CD14-positive monocyte (primary cell): ENCODE measurements at regions not wholly inside any gene's neighbourhood (a gene's known extent, or its start where the extent isn't known, plus 50 kb on each side); places are given as distances from the start of the nearest gene placed in this dataset.

Experiments used
- DNase-seq, 3 donors: peaks; one replicate each; pipeline ENCODE4 v3.0.0-alpha.2; 2011 to 2022
- H2AFZ ChIP-seq: 2 replicates; pipeline ENCODE4 v1.6.0; 2012; ENCODE audit warnings: mild to moderate bottlenecking, low read depth, low read length, inconsistent platforms; ENCODE audit not compliant: insufficient read depth, poor library complexity, severe bottlenecking
- H3K27ac ChIP-seq, 2 donors: 1 replicate in 1 of 2; 2 replicates in 1 of 2; pipeline ENCODE4 v1.5.1; 2012 to 2013; ENCODE audit warnings: low read length in 2 of 2, control low read depth in 1 of 2, inconsistent platforms in 1 of 2, low read depth in 1 of 2, mild to moderate bottlenecking in 1 of 2
- H3K27me3 ChIP-seq, 2 donors: one replicate each; pipeline versions ENCODE4 v1.6.0 to v1.6.1; 2011 to 2013; ENCODE audit warnings: low read length in 2 of 2; ENCODE audit not compliant: control insufficient read depth in 2 of 2, insufficient read depth in 2 of 2
- H3K36me3 ChIP-seq, 2 donors: replicated peaks in 1 of 2; 1 replicate in 1 of 2; 2 replicates in 1 of 2; pipeline versions ENCODE4 v1.5.1 to v1.6.1; 2012 to 2013; ENCODE audit warnings: low read length in 2 of 2, control low read depth in 1 of 2, inconsistent platforms in 1 of 2, mild to moderate bottlenecking in 1 of 2; ENCODE audit not compliant: insufficient read depth in 2 of 2, control insufficient read depth in 1 of 2
- H3K4me1 ChIP-seq, 2 donors: 1 replicate in 1 of 2; 2 replicates in 1 of 2; pipeline versions ENCODE4 v1.5.1 to v1.6.1; 2012 to 2013; ENCODE audit warnings: low read length in 2 of 2, control low read depth in 1 of 2, inconsistent platforms in 1 of 2, mild to moderate bottlenecking in 1 of 2, moderate library complexity in 1 of 2; ENCODE audit not compliant: insufficient read depth in 2 of 2, control insufficient read depth in 1 of 2
- H3K4me2 ChIP-seq: replicated peaks from 2 replicates; pipeline ENCODE3; 2012; ENCODE audit warnings: low read length, moderate library complexity, mild to moderate bottlenecking; ENCODE audit not compliant: poor library complexity, severe bottlenecking; ENCODE audit errors: extremely low read depth
- H3K4me3 ChIP-seq, 3 experiments: fragments of 200-600 bp in 1 of 3; sonication (generic) in 1 of 3; replicated peaks in 1 of 3; 1 replicate in 2 of 3; 2 replicates in 1 of 3; pipeline ENCODE4 v1.5.1; 2011 to 2013; ENCODE audit warnings: low read length in 3 of 3, mild to moderate bottlenecking in 3 of 3, control low read depth in 2 of 3, low read depth in 2 of 3, inconsistent platforms in 1 of 3, moderate library complexity in 1 of 3
- H3K79me2 ChIP-seq: 2 replicates; pipeline ENCODE4 v1.6.0; 2012; ENCODE audit warnings: mild to moderate bottlenecking, control low read depth, inconsistent platforms, low read length, moderate library complexity; ENCODE audit not compliant: insufficient read depth
- H3K9ac ChIP-seq: 2 replicates; pipeline ENCODE4 v1.6.0; 2017; ENCODE audit warnings: low read length, mild to moderate bottlenecking; ENCODE audit not compliant: insufficient read depth, poor library complexity, severe bottlenecking
- H3K9me3 ChIP-seq, 2 donors: replicated peaks in 1 of 2; 1 replicate in 1 of 2; 2 replicates in 1 of 2; pipeline versions ENCODE4 v1.5.1 to v1.6.1; 2012 to 2013; ENCODE audit warnings: low read length in 2 of 2, control low read depth in 1 of 2; ENCODE audit not compliant: control insufficient read depth in 1 of 2, insufficient read depth in 1 of 2
- H4K20me1 ChIP-seq: 2 replicates; pipeline ENCODE4 v1.6.0; 2012; ENCODE audit warnings: mild to moderate bottlenecking, low read length, control low read depth, moderate library complexity; ENCODE audit not compliant: insufficient read depth
- H3K27ac Mint-ChIP-seq, 7 donors: one replicate each; pipeline ENCODE4 v1.8.0; 2020; ENCODE audit warnings: mild to moderate bottlenecking in 7 of 7, mixed read lengths in 7 of 7, moderate library complexity in 6 of 7, inconsistent platforms in 2 of 7
- H3K27me3 Mint-ChIP-seq, 3 donors: one replicate each; pipeline ENCODE4 v1.8.0; 2021 to 2022; ENCODE audit warnings: low read depth in 3 of 3, mild to moderate bottlenecking in 3 of 3, mixed read lengths in 3 of 3, moderate library complexity in 3 of 3, inconsistent platforms in 1 of 3
- H3K36me3 Mint-ChIP-seq, 2 donors: one replicate each; pipeline ENCODE4 v1.8.0; 2020; ENCODE audit warnings: mixed read lengths in 2 of 2, inconsistent platforms in 1 of 2, mild to moderate bottlenecking in 1 of 2
- H3K4me1 Mint-ChIP-seq: one replicate; pipeline ENCODE4 v1.8.0; 2020; ENCODE audit warnings: mild to moderate bottlenecking, mixed read lengths
- H3K4me3 Mint-ChIP-seq, 2 donors: one replicate each; pipeline ENCODE4 v1.8.0; 2020; ENCODE audit warnings: mild to moderate bottlenecking in 2 of 2, mixed read lengths in 2 of 2, moderate library complexity in 1 of 2
- H3K9me3 Mint-ChIP-seq, 7 donors: one replicate each; pipeline ENCODE4 v1.8.0; 2020 to 2022; ENCODE audit warnings: mixed read lengths in 7 of 7, mild to moderate bottlenecking in 6 of 7, moderate library complexity in 6 of 7, inconsistent platforms in 2 of 7
- CTCF ChIP-seq: fragments of 200-600 bp; IDR thresholded peaks from one replicate; pipeline ENCODE4 v1.8.0; 2022; ENCODE audit warnings: antibody characterized with exemption, mild to moderate bottlenecking
- WGBS: methylation state at CpG from one replicate; pipeline ENCODE4 v1.1.5; 2013; ENCODE audit warnings: missing lambda C conversion rate; ENCODE audit not compliant: insufficient coverage; 5-methylcytosine and 5-hydroxymethylcytosine counted together
- intact Hi-C, 2 donors: fragments of 100-400 bp; cut with micrococcal nuclease; formaldehyde crosslinking; loops; one replicate each; pipeline versions ENCODE4 v1.15.0 to v1.15.1; 2023

GRCh38 chr13:33554919-33555791 is 262.8 kb upstream of the RFC3 start:
- no CpG with 5 or more reads among the region's 3 CpGs for WGBS
- Mint-ChIP-seq H3K27ac (no peak overlapping the region), H3K36me3 (peaks cover 0 to 3% of the 10 kb centered on the region in 2 donors), H3K4me3 (no peak overlapping the region), H3K27me3 (no peaks in the 10 kb centered on the region), H3K4me1 (no peaks in the 10 kb centered on the region), H3K9me3 (peaks cover 0 to 3% (median 3%) of the 10 kb centered on the region in 7 donors)
- Histone ChIP-seq H3K9ac (no peak overlapping the region), H3K27me3 (no peaks in the 10 kb centered on the region), H3K27ac (no peak overlapping the region), H4K20me1 (no peaks in the 10 kb centered on the region), H3K79me2 (no peaks in the 10 kb centered on the region), H3K4me3 (no peak overlapping the region), H3K36me3 (no peaks in the 10 kb centered on the region), H3K9me3 (no peaks in the 10 kb centered on the region), H3K4me2 (no peak overlapping the region), H3K4me1 (no peaks in the 10 kb centered on the region), H2AFZ (no peak overlapping the region)
- no peak for TF ChIP-seq CTCF
- DNase-seq, result no peak
- intact Hi-C loops, result no loop called here

- H3K9me3 Mint-ChIP-seq, result peaks cover 0 to 3% (median 0%) of the 10 kb centered on the region in 7 donors
- no peak for DNase-seq
- H3K9me3 ChIP-seq, result no peaks in the 10 kb centered on the region
- H4K20me1 ChIP-seq, result no peaks in the 10 kb centered on the region
- no CpG with 5 or more reads among the region's 1 CpG for WGBS
- intact Hi-C loops, result no loop called here
- no peaks in the 10 kb centered on the region for H3K4me1 Mint-ChIP-seq
- TF ChIP-seq CTCF, result no peak
- no peaks in the 10 kb centered on the region for H3K36me3 ChIP-seq
- H3K27ac ChIP-seq, result no peak overlapping the region
- H3K4me1 ChIP-seq, result no peaks in the 10 kb centered on the region
- H3K27ac Mint-ChIP-seq, result no peak overlapping the region
- H3K27me3 Mint-ChIP-seq, result no peaks in the 10 kb centered on the region
- no peak overlapping the region for H3K4me2 ChIP-seq
- H3K4me3 ChIP-seq, result no peak overlapping the region
- no peak overlapping the region for H3K9ac ChIP-seq
- no peak overlapping the region for H3K4me3 Mint-ChIP-seq
- H3K79me2 ChIP-seq, result no peaks in the 10 kb centered on the region
- no peak overlapping the region for H2AFZ ChIP-seq
- no peaks in the 10 kb centered on the region for H3K36me3 Mint-ChIP-seq
- H3K27me3 ChIP-seq, result no peaks in the 10 kb centered on the region
Observed at GRCh38 chr13:33556828-33557227, 261.1 kb upstream of the RFC3 start.
